ENCODE measurements at regions not wholly inside any gene's neighbourhood (a gene's known extent, or its start where the extent isn't known, plus 50 kb on each side); places are given as distances from the start of the nearest gene placed in this dataset.

GRCh38 chr16:80323808-80324195 is 217.0 kb upstream of the DYNLRB2 start:
- 90% methylated on average over 3 of the region's 3 CpGs for WGBS
- no peak overlapping the region for H3K4me3 ChIP-seq (ENCODE audit: low read length)
- H3K36me3 ChIP-seq (ENCODE audit: insufficient read depth, low read length) = no peaks in the 10 kb centered on the region
- H3K9me3 ChIP-seq (ENCODE audit: insufficient read depth, low read depth, low read length) = no peaks in the 10 kb centered on the region
- peaks cover 13% of the 10 kb centered on the region for H3K4me1 ChIP-seq (ENCODE audit: insufficient read depth, low read length)
- no peaks in the 10 kb centered on the region for H3K27me3 ChIP-seq (ENCODE audit: insufficient read depth, low read length)
- no peak overlapping the region for H3K9ac ChIP-seq (ENCODE audit: low read depth, low read length)
- H3K27ac ChIP-seq (ENCODE audit: low read depth, low read length) = no peak overlapping the region

DNA sequence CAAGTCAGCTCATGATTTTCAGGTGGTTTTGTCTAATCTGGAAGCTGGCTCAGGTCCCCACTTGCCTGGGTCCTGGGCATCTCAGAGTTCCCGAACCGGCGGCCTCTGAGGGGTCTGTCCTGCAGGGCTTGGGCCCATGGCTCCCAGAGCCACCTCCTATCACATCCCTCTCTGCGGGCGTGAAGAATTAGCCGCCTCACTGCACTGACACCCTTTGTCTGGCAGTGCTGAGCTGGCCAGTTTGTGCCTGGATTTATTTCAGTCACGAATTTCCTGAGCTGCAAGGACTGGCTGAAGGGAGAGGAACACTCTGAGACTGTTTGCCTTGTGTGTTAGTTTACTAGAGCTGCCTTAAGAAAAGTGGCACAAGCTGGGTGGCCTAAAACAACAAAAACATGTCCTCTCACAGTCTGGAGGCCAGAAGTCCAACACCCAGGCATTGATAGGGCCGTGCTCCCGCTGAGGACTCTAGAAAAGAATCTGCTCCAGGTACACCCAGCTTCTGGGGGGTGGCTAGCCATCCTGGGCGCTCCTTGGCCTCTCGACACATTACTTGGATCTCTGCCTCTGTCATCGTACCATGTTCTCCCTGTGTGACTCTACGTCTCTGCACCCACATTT is 217.5 kb upstream of the DYNLRB2 start:
- H3K27me3 ChIP-seq (ENCODE audit: insufficient read depth, low read length) = no peaks in the 10 kb centered on the region
- no peaks in the 10 kb centered on the region for H3K9me3 ChIP-seq (ENCODE audit: insufficient read depth, low read depth, low read length)
- H3K9ac ChIP-seq (ENCODE audit: low read depth, low read length) = no peak overlapping the region
- no peaks in the 10 kb centered on the region for H3K36me3 ChIP-seq (ENCODE audit: insufficient read depth, low read length)
- H3K4me1 ChIP-seq (ENCODE audit: insufficient read depth, low read length) = peaks cover 13% of the 10 kb centered on the region
- no peak overlapping the region for H3K27ac ChIP-seq (ENCODE audit: low read depth, low read length)
- 92% methylated on average over 13 of the region's 13 CpGs for WGBS
- H3K4me3 ChIP-seq (ENCODE audit: low read length) = no peak overlapping the region

- Histone ChIP-seq H3K36me3 (ENCODE audit: insufficient read depth, low read length) (no peaks in the 10 kb centered on the region), H3K4me3 (ENCODE audit: low read length) (no peak overlapping the region), H3K27me3 (ENCODE audit: insufficient read depth, low read length) (no peaks in the 10 kb centered on the region), H3K9me3 (ENCODE audit: insufficient read depth, low read depth, low read length) (no peaks in the 10 kb centered on the region), H3K9ac (ENCODE audit: low read depth, low read length) (no peak overlapping the region), H3K4me1 (ENCODE audit: insufficient read depth, low read length) (peaks cover 12% of the 10 kb centered on the region), H3K27ac (ENCODE audit: low read depth, low read length) (no peak overlapping the region)
- 94% methylated on average over 3 of the region's 3 CpGs for WGBS
Measured at GRCh38 chr16:80319181-80319580, 221.6 kb upstream of the DYNLRB2 start.

- Histone ChIP-seq H3K4me3 (ENCODE audit: low read length) (no peak overlapping the region), H3K4me1 (ENCODE audit: insufficient read depth, low read length) (0 out of 2 replicates have a peak, but pooled peaks cover under 1% of the 10 kb centered on the region), H3K36me3 (ENCODE audit: insufficient read depth, low read length) (no peaks in the 10 kb centered on the region), H3K27me3 (ENCODE audit: insufficient read depth, low read length) (no peaks in the 10 kb centered on the region), H3K9ac (ENCODE audit: low read depth, low read length) (no peak overlapping the region), H3K27ac (ENCODE audit: low read depth, low read length) (no peak overlapping the region), H3K9me3 (ENCODE audit: insufficient read depth, low read depth, low read length) (no peaks in the 10 kb centered on the region)
- 87% methylated on average over 1 of the region's 1 CpG for WGBS
Measured at GRCh38 chr16:80318107-80318506, 222.7 kb upstream of the DYNLRB2 start.

DNA sequence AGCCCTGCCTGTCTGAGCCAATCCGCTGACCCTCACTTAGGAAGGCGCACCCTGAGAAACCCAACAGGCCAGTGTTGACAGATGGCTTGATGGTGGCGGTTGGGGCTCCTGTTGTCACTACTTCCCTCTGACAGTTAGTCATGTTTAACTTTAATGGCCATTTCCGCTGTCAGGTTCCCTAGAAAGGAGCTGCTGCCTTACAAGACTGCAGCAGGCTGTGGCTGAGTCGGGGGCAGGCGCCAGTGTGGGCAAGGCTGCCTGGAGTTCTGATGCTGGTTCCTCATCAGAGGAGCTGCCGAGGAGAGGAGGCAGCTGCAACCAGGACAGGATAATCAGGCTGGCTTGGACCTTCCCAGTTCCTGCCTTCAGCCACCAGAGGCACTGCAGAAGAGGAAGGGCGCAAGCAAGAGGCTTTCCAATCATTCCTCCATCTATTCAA is 223.2 kb upstream of the DYNLRB2 start:
- WGBS = 90% methylated on average over 8 of the region's 8 CpGs
- H3K27ac ChIP-seq (ENCODE audit: low read depth, low read length) = no peak overlapping the region

GRCh38 chr16:80317116-80317515 is 223.7 kb upstream of the DYNLRB2 start:
- WGBS = 93% methylated on average over 10 of the region's 10 CpGs
- H3K36me3 ChIP-seq (ENCODE audit: insufficient read depth, low read length) = no peaks in the 10 kb centered on the region
- H3K4me1 ChIP-seq (ENCODE audit: insufficient read depth, low read length) = no peaks in the 10 kb centered on the region
- H3K27me3 ChIP-seq (ENCODE audit: insufficient read depth, low read length) = no peaks in the 10 kb centered on the region
- no peaks in the 10 kb centered on the region for H3K9me3 ChIP-seq (ENCODE audit: insufficient read depth, low read depth, low read length)
- no peak overlapping the region for H3K9ac ChIP-seq (ENCODE audit: low read depth, low read length)
- no peak overlapping the region for H3K4me3 ChIP-seq (ENCODE audit: low read length)
- H3K27ac ChIP-seq (ENCODE audit: low read depth, low read length) = no peak overlapping the region

More for the DNA sequence above, 223.2 kb upstream of the DYNLRB2 start:
- Histone ChIP-seq H3K27me3 (ENCODE audit: insufficient read depth, low read length) (no peaks in the 10 kb centered on the region), H3K36me3 (ENCODE audit: insufficient read depth, low read length) (no peaks in the 10 kb centered on the region), H3K9me3 (ENCODE audit: insufficient read depth, low read depth, low read length) (no peaks in the 10 kb centered on the region), H3K4me3 (ENCODE audit: low read length) (no peak overlapping the region), H3K9ac (ENCODE audit: low read depth, low read length) (no peak overlapping the region), H3K4me1 (ENCODE audit: insufficient read depth, low read length) (no peaks in the 10 kb centered on the region)

GRCh38 chr16:80314042-80314441 is 226.8 kb upstream of the DYNLRB2 start:
- no peaks in the 10 kb centered on the region for H3K27me3 ChIP-seq (ENCODE audit: insufficient read depth, low read length)
- no peaks in the 10 kb centered on the region for H3K36me3 ChIP-seq (ENCODE audit: insufficient read depth, low read length)
- no peak overlapping the region for H3K4me3 ChIP-seq (ENCODE audit: low read length)
- no peak overlapping the region for H3K9ac ChIP-seq (ENCODE audit: low read depth, low read length)
- H3K9me3 ChIP-seq (ENCODE audit: insufficient read depth, low read depth, low read length) = no peaks in the 10 kb centered on the region
- WGBS = 90% methylated on average over 4 of the region's 4 CpGs
- H3K27ac ChIP-seq (ENCODE audit: low read depth, low read length) = no peak overlapping the region
- H3K4me1 ChIP-seq (ENCODE audit: insufficient read depth, low read length) = no peaks in the 10 kb centered on the region

GRCh38 chr16:80309178-80309577 is 231.6 kb upstream of the DYNLRB2 start:
- 88% methylated on average over 3 of the region's 3 CpGs for WGBS
- no peaks in the 10 kb centered on the region for H3K9me3 ChIP-seq (ENCODE audit: insufficient read depth, low read depth, low read length)
- H3K4me3 ChIP-seq (ENCODE audit: low read length) = no peak overlapping the region
- H3K9ac ChIP-seq (ENCODE audit: low read depth, low read length) = no peak overlapping the region
- H3K27me3 ChIP-seq (ENCODE audit: insufficient read depth, low read length) = no peaks in the 10 kb centered on the region
- no peak overlapping the region for H3K27ac ChIP-seq (ENCODE audit: low read depth, low read length)
- no peaks in the 10 kb centered on the region for H3K36me3 ChIP-seq (ENCODE audit: insufficient read depth, low read length)
- peaks cover 14% of the 10 kb centered on the region for H3K4me1 ChIP-seq (ENCODE audit: insufficient read depth, low read length)

DNA sequence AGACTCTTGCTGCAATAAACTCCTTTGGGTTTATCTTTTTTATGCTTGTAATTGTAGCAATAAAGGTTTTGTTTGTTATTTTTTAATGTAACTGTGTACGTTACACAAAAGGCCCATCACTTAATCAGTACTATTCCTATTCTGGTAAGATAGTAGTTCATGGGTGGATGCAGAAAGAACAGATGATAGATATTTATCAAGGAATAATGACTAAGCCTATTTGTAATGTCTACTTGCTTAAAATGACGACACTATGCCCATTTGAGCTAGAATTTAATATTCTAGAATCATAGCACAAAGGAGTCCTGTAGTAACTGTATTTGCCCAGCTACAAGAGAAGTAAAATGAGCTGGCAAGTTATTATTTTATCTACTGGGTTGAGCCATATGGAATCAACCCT is 235.4 kb upstream of the DYNLRB2 start:
- no peak overlapping the region for H3K4me3 ChIP-seq (ENCODE audit: low read length)
- no peak overlapping the region for H3K27ac ChIP-seq (ENCODE audit: low read depth, low read length)
- no peaks in the 10 kb centered on the region for H3K36me3 ChIP-seq (ENCODE audit: insufficient read depth, low read length)
- no peaks in the 10 kb centered on the region for H3K27me3 ChIP-seq (ENCODE audit: insufficient read depth, low read length)
- peaks cover 14% of the 10 kb centered on the region for H3K4me1 ChIP-seq (ENCODE audit: insufficient read depth, low read length)
- no CpG with 5 or more reads among the region's 2 CpGs for WGBS
- no peaks in the 10 kb centered on the region for H3K9me3 ChIP-seq (ENCODE audit: insufficient read depth, low read depth, low read length)
- no peak overlapping the region for H3K9ac ChIP-seq (ENCODE audit: low read depth, low read length)

- Histone ChIP-seq H3K27ac (ENCODE audit: low read depth, low read length) (no peak overlapping the region), H3K4me3 (ENCODE audit: low read length) (no peak overlapping the region), H3K36me3 (ENCODE audit: insufficient read depth, low read length) (no peaks in the 10 kb centered on the region), H3K9ac (ENCODE audit: low read depth, low read length) (no peak overlapping the region), H3K9me3 (ENCODE audit: insufficient read depth, low read depth, low read length) (no peaks in the 10 kb centered on the region), H3K4me1 (ENCODE audit: insufficient read depth, low read length) (peaks cover 14% of the 10 kb centered on the region), H3K27me3 (ENCODE audit: insufficient read depth, low read length) (no peaks in the 10 kb centered on the region)
- WGBS = 80% methylated on average over 4 of the region's 4 CpGs
Measured at GRCh38 chr16:80303691-80304090, 237.1 kb upstream of the DYNLRB2 start.

DNA sequence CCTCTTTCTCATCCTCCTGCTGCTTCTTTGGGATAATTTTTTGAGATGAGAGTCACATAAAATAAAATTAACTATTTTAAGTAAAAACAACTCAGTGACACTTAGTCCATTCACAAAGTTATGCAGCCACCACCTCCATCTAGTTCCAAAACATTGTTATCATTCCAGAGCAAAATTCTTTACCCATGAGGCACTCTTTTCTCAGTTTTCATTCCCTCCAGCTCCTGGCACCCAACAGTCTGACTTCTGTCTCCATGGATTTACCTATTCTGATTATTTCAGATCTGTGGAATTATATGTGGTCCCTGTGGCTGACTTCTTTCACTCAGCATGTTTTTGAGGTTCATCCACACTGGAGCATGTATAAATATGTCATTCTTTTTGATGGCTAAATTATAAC is 239.9 kb upstream of the DYNLRB2 start:
- H3K27ac ChIP-seq (ENCODE audit: low read depth, low read length) = no peak overlapping the region

DNA sequence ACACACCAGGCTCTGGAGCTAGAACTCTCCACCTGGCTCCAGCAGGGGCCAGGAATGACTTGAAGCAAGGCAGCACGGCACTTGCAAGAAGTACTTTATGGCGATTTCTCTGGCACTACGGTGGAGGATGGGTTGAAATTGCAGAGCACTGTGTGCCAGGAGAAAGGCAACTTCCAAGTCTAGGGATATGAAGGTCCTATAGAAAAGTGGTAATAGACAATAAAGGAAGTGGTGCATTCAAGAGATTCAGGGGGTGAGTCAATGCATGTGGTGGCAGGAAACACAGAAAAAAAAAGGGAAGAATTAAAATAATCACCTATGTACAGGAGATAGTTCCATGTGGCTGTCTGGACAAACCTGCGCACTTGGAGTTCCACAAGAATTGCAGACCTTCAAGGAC is 240.3 kb upstream of the DYNLRB2 start:
- H3K4me3 ChIP-seq (ENCODE audit: low read length) = no peak overlapping the region
- H3K9me3 ChIP-seq (ENCODE audit: insufficient read depth, low read depth, low read length) = no peaks in the 10 kb centered on the region
- H3K9ac ChIP-seq (ENCODE audit: low read depth, low read length) = no peak overlapping the region
- H3K36me3 ChIP-seq (ENCODE audit: insufficient read depth, low read length) = no peaks in the 10 kb centered on the region
- 93% methylated on average over 4 of the region's 4 CpGs for WGBS
- H3K4me1 ChIP-seq (ENCODE audit: insufficient read depth, low read length) = no peaks in the 10 kb centered on the region
- H3K27me3 ChIP-seq (ENCODE audit: insufficient read depth, low read length) = no peaks in the 10 kb centered on the region
- H3K27ac ChIP-seq (ENCODE audit: low read depth, low read length) = no peak overlapping the region

More for the DNA sequence above, 239.9 kb upstream of the DYNLRB2 start:
- H3K4me3 ChIP-seq (ENCODE audit: low read length) = no peak overlapping the region
- peaks cover 2% of the 10 kb centered on the region; the same call in 1 of the 2 replicates for H3K4me1 ChIP-seq (ENCODE audit: insufficient read depth, low read length)
- no peaks in the 10 kb centered on the region for H3K9me3 ChIP-seq (ENCODE audit: insufficient read depth, low read depth, low read length)
- no peaks in the 10 kb centered on the region for H3K27me3 ChIP-seq (ENCODE audit: insufficient read depth, low read length)
- no peaks in the 10 kb centered on the region for H3K36me3 ChIP-seq (ENCODE audit: insufficient read depth, low read length)
- no peak overlapping the region for H3K9ac ChIP-seq (ENCODE audit: low read depth, low read length)
